ENCODE measurements at regions not wholly inside any gene's neighbourhood (a gene's known extent, or its start where the extent isn't known, plus 50 kb on each side); places are given as distances from the start of the nearest gene placed in this dataset.

GRCh38 chr2:200743042-200743676, 68.6 kb upstream of the BZW1 start:
- Mint-ChIP-seq H3K36me3 (ENCODE audit: low read depth) (no peaks in the 10 kb centered on the region), H3K4me1 (ENCODE audit: low read depth) (no peaks in the 10 kb centered on the region), H3K9me3 (no peaks in the 10 kb centered on the region), H3K4me3 (no peak overlapping the region), H3K27me3 (ENCODE audit: insufficient read depth) (peaks cover 2% of the 10 kb centered on the region), H3K27ac (no peak overlapping the region)
- intact Hi-C loops (cut with micrococcal nuclease): no loop called here
- no peak for DNase-seq (ENCODE audit: low spot score)

GRCh38 chr2:200744201-200744602, 67.5 kb upstream of the BZW1 start:
- H3K27ac Mint-ChIP-seq: no peak overlapping the region
- DNase-seq (ENCODE audit: low spot score): no peak
- H3K9me3 Mint-ChIP-seq: no peaks in the 10 kb centered on the region
- no peaks in the 10 kb centered on the region for H3K4me1 Mint-ChIP-seq (ENCODE audit: low read depth)
- H3K27me3 Mint-ChIP-seq (ENCODE audit: insufficient read depth): peaks cover 2% of the 10 kb centered on the region
- no peak overlapping the region for H3K4me3 Mint-ChIP-seq
- H3K36me3 Mint-ChIP-seq (ENCODE audit: low read depth): no peaks in the 10 kb centered on the region
- intact Hi-C loops (cut with micrococcal nuclease): no loop called here

GRCh38 chr2:200746301-200746700, 65.4 kb upstream of the BZW1 start:
- no peaks in the 10 kb centered on the region for H3K36me3 Mint-ChIP-seq (ENCODE audit: low read depth)
- intact Hi-C loops (cut with micrococcal nuclease): no loop called here
- H3K4me3 Mint-ChIP-seq: no peak overlapping the region
- DNase-seq (ENCODE audit: low spot score): no peak
- H3K4me1 Mint-ChIP-seq (ENCODE audit: low read depth): no peaks in the 10 kb centered on the region
- H3K27ac Mint-ChIP-seq: no peak overlapping the region
- H3K27me3 Mint-ChIP-seq (ENCODE audit: insufficient read depth): peaks cover 2% of the 10 kb centered on the region
- H3K9me3 Mint-ChIP-seq: no peaks in the 10 kb centered on the region

- intact Hi-C loops (cut with micrococcal nuclease): no loop called here
- Mint-ChIP-seq H3K27ac (no peak overlapping the region), H3K4me3 (no peak overlapping the region), H3K4me1 (ENCODE audit: low read depth) (no peaks in the 10 kb centered on the region), H3K36me3 (ENCODE audit: low read depth) (no peaks in the 10 kb centered on the region), H3K27me3 (ENCODE audit: insufficient read depth) (peaks cover 7% of the 10 kb centered on the region), H3K9me3 (no peaks in the 10 kb centered on the region)
- no peak for DNase-seq (ENCODE audit: low spot score)
Observed at GRCh38 chr2:200747668-200748618, 63.8 kb upstream of the BZW1 start.

- no peak for DNase-seq (ENCODE audit: low spot score)
- H3K27me3 Mint-ChIP-seq (ENCODE audit: insufficient read depth): peaks cover 12% of the 10 kb centered on the region
- H3K36me3 Mint-ChIP-seq (ENCODE audit: low read depth): no peaks in the 10 kb centered on the region
- H3K9me3 Mint-ChIP-seq: no peaks in the 10 kb centered on the region
- H3K4me1 Mint-ChIP-seq (ENCODE audit: low read depth): no peaks in the 10 kb centered on the region
- no peak overlapping the region for H3K4me3 Mint-ChIP-seq
- no peak overlapping the region for H3K27ac Mint-ChIP-seq
- intact Hi-C loops (cut with micrococcal nuclease): no loop called here
Observed at GRCh38 chr2:200748779-200749178, 62.9 kb upstream of the BZW1 start.

GRCh38 chr2:200749631-200750322, 61.9 kb upstream of the BZW1 start:
- Mint-ChIP-seq H3K4me3 (no peak overlapping the region), H3K4me1 (ENCODE audit: low read depth) (no peaks in the 10 kb centered on the region), H3K9me3 (no peaks in the 10 kb centered on the region), H3K27ac (no peak overlapping the region), H3K36me3 (ENCODE audit: low read depth) (no peaks in the 10 kb centered on the region), H3K27me3 (ENCODE audit: insufficient read depth) (peaks cover 13% of the 10 kb centered on the region)
- DNase-seq (ENCODE audit: low spot score): no peak
- intact Hi-C loops (cut with micrococcal nuclease): no loop called here

- H3K9me3 Mint-ChIP-seq: no peaks in the 10 kb centered on the region
- no peak overlapping the region for H3K27ac Mint-ChIP-seq
- H3K4me3 Mint-ChIP-seq: no peak overlapping the region
- no peaks in the 10 kb centered on the region for H3K4me1 Mint-ChIP-seq (ENCODE audit: low read depth)
- no peak for DNase-seq (ENCODE audit: low spot score)
- no peaks in the 10 kb centered on the region for H3K36me3 Mint-ChIP-seq (ENCODE audit: low read depth)
- intact Hi-C loops (cut with micrococcal nuclease): no loop called here
- H3K27me3 Mint-ChIP-seq (ENCODE audit: insufficient read depth): peaks cover 14% of the 10 kb centered on the region
Observed at GRCh38 chr2:200750323-200750910, 61.3 kb upstream of the BZW1 start.

GRCh38 chr2:200751786-200752185, 59.9 kb upstream of the BZW1 start:
- H3K36me3 Mint-ChIP-seq (ENCODE audit: low read depth): no peaks in the 10 kb centered on the region
- H3K27ac Mint-ChIP-seq: no peak overlapping the region
- DNase-seq (ENCODE audit: low spot score): no peak
- H3K4me1 Mint-ChIP-seq (ENCODE audit: low read depth): no peaks in the 10 kb centered on the region
- H3K27me3 Mint-ChIP-seq (ENCODE audit: insufficient read depth): peaks cover 14% of the 10 kb centered on the region
- H3K9me3 Mint-ChIP-seq: no peaks in the 10 kb centered on the region
- intact Hi-C loops (cut with micrococcal nuclease): no loop called here
- H3K4me3 Mint-ChIP-seq: no peak overlapping the region

GRCh38 chr2:200752332-200752731, 59.4 kb upstream of the BZW1 start:
- intact Hi-C loops (cut with micrococcal nuclease): no loop called here
- Mint-ChIP-seq H3K36me3 (ENCODE audit: low read depth) (no peaks in the 10 kb centered on the region), H3K27me3 (ENCODE audit: insufficient read depth) (peaks cover 14% of the 10 kb centered on the region), H3K9me3 (no peaks in the 10 kb centered on the region), H3K4me3 (no peak overlapping the region), H3K4me1 (ENCODE audit: low read depth) (no peaks in the 10 kb centered on the region), H3K27ac (no peak overlapping the region)
- DNase-seq (ENCODE audit: low spot score): no peak

- Mint-ChIP-seq H3K27ac (no peak overlapping the region), H3K36me3 (ENCODE audit: low read depth) (no peaks in the 10 kb centered on the region), H3K4me3 (no peak overlapping the region), H3K9me3 (no peaks in the 10 kb centered on the region), H3K4me1 (ENCODE audit: low read depth) (no peaks in the 10 kb centered on the region), H3K27me3 (ENCODE audit: insufficient read depth) (peaks cover 14% of the 10 kb centered on the region)
- DNase-seq (ENCODE audit: low spot score): no peak
- intact Hi-C loops (cut with micrococcal nuclease): no loop called here
Observed at GRCh38 chr2:200752835-200753234, 58.9 kb upstream of the BZW1 start.

- Mint-ChIP-seq H3K27ac (no peak overlapping the region), H3K4me3 (no peak overlapping the region)
- no peak for DNase-seq (ENCODE audit: low spot score)
Observed at GRCh38 chr2:200756618-200757321, 54.9 kb upstream of the BZW1 start.

GRCh38 chr2:200757399-200757798, 54.3 kb upstream of the BZW1 start:
- no peaks in the 10 kb centered on the region for H3K9me3 Mint-ChIP-seq
- H3K27me3 Mint-ChIP-seq (ENCODE audit: insufficient read depth): peaks cover 9% of the 10 kb centered on the region
- H3K4me3 Mint-ChIP-seq: no peak overlapping the region
- no peaks in the 10 kb centered on the region for H3K36me3 Mint-ChIP-seq (ENCODE audit: low read depth)
- intact Hi-C loops (cut with micrococcal nuclease): no loop called here
- no peaks in the 10 kb centered on the region for H3K4me1 Mint-ChIP-seq (ENCODE audit: low read depth)
- H3K27ac Mint-ChIP-seq: no peak overlapping the region
- DNase-seq (ENCODE audit: low spot score): no peak

More at GRCh38 chr2:200756618-200757321, 54.9 kb upstream of the BZW1 start:
- H3K4me1 Mint-ChIP-seq (ENCODE audit: low read depth): no peaks in the 10 kb centered on the region
- no peaks in the 10 kb centered on the region for H3K36me3 Mint-ChIP-seq (ENCODE audit: low read depth)
- peaks cover 12% of the 10 kb centered on the region for H3K27me3 Mint-ChIP-seq (ENCODE audit: insufficient read depth)
- intact Hi-C loops (cut with micrococcal nuclease): no loop called here
- no peaks in the 10 kb centered on the region for H3K9me3 Mint-ChIP-seq

Data from activated T-helper 1 cell treated with anti-CD3 and anti-CD28 coated beads, Interleukin-12 subunit alpha, Interleukin-12 subunit beta, Interleukin-2, Interleukin-4 antibody, amounts not matched to agents 30 ng/mL and 10 ng/mL and 1 ng/mL, durations not matched to agents 14 hours and 24 hours and 36 hours (primary cell).